DND-41 (cell line): ENCODE measurements at regions not wholly inside any gene's neighbourhood (a gene's known extent, or its start where the extent isn't known, plus 50 kb on each side); places are given as distances from the start of the nearest gene placed in this dataset.

Experiments used
- CTCF ChIP-seq: IDR thresholded peaks from 2 replicates; pipeline ENCODE4 v1.5.1; 2012; ENCODE audit warnings: borderline replicate concordance, low read length, moderate library complexity, mild to moderate bottlenecking; ENCODE audit not compliant: poor library complexity, severe bottlenecking; ENCODE audit errors: extremely low read depth
- EZH2 ChIP-seq: IDR thresholded peaks from 3 replicates; pipeline ENCODE4 v1.6.1; 2012; ENCODE audit warnings: borderline replicate concordance, low read depth, mild to moderate bottlenecking, moderate library complexity, low read length, inconsistent platforms; ENCODE audit not compliant: severe bottlenecking

GRCh38 chr11:82076126-82076525 lies 657.5 kb downstream of the FAM181B start:
- no peak for TF ChIP-seq CTCF
- no peak for TF ChIP-seq EZH2
